SK-N-SH treated with all-trans-retinoic acid at 6 μM for 48 hours (cell line): ENCODE measurements at regions not wholly inside any gene's neighbourhood (a gene's known extent, or its start where the extent isn't known, plus 50 kb on each side); places are given as distances from the start of the nearest gene placed in this dataset.

Experiments used
- ZNF565 ChIP-seq: fragments of 450-650 bp; formaldehyde crosslinking; conservative IDR thresholded peaks from 2 replicates; pipeline ENCODE4 v1.5.0; 2020; ENCODE audit warnings: low read depth, mild to moderate bottlenecking, moderate library complexity
- ZNF8 ChIP-seq: fragments of 450-650 bp; formaldehyde crosslinking; IDR thresholded peaks from 2 replicates; pipeline ENCODE4 v1.5.0; 2020; ENCODE audit warnings: mild to moderate bottlenecking, moderate library complexity
- TF ChIP-seq, protein P1 (sequence below): fragments of 250-450 bp; sonication (Bioruptor Pico); IDR thresholded peaks from 2 replicates; pipeline ENCODE4 v1.8.0; 2020; ENCODE audit warnings: mild to moderate bottlenecking, moderate library complexity, borderline replicate concordance

DNA sequence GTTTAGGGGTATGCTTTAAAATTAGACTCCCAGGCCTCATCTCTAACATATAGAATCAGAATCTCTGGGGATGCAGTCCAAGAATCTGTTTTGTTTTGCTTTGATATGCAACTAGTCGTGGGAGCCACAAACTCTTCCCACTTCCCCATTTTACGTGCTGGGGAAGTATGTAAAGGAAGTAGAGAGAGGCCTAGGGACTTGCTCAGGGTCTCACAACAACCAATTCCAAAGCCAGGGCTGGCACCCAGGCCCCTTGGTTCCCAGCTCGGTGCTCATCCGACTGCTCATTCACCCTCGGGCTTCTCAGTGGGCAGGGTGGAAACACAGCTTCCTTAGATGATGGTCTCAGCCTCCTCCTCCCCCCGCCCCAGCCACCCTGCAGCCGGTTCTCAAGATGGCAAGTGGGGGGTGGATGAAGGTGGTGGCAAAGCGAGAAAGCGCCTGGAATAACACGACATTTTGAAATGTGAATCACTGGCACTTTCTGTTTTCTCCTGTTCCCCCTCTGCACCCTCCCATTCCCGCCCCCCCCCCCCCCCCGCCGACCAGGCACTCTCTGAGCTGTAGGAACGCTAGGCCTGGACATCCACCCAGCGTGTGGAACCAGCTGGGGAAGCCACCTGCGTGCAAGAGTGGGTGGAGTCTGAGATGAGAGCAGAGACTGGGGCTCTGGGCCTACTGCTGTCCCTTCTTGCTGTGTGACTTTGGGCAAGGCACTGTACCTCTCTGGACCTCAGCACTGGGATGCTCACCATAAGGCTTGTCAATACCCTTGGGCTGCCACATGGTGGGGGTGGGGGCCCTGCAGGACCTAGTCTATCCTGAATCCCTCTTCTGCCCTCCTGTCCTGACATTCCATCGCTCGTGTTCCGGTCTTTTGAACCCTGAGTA lies 214.5 kb downstream of the RPLP1 start:
- no peak for TF ChIP-seq ZNF8 (CRISPR knock-in tag)
- TF ChIP-seq, protein P1, sequence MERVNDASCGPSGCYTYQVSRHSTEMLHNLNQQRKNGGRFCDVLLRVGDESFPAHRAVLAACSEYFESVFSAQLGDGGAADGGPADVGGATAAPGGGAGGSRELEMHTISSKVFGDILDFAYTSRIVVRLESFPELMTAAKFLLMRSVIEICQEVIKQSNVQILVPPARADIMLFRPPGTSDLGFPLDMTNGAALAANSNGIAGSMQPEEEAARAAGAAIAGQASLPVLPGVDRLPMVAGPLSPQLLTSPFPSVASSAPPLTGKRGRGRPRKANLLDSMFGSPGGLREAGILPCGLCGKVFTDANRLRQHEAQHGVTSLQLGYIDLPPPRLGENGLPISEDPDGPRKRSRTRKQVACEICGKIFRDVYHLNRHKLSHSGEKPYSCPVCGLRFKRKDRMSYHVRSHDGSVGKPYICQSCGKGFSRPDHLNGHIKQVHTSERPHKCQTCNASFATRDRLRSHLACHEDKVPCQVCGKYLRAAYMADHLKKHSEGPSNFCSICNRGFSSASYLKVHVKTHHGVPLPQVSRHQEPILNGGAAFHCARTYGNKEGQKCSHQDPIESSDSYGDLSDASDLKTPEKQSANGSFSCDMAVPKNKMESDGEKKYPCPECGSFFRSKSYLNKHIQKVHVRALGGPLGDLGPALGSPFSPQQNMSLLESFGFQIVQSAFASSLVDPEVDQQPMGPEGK (CRISPR knock-in tag), result no peak
- no peak for TF ChIP-seq ZNF565 (CRISPR knock-in tag)
